ENCODE measurements at regions not wholly inside any gene's neighbourhood (a gene's known extent, or its start where the extent isn't known, plus 50 kb on each side); places are given as distances from the start of the nearest gene placed in this dataset.

DNA sequence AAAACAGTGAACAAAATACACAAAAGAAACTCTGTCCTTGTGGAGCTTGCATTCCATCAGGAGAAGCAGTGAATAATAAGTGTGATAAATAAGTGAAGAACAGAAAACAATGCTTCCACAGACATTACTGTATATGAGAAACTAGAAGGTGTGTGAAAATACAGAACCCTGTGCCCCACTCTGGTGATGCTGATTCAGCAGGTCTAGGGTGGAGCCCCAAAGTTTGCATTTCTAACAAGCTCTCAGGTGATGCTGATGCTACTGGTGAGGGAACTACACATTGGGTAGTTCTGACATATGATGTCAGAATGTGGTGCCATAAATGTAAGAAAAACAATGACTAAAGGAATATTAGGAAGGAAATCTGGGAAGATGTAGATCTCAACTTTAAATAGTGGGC is 601.4 kb upstream of the BTBD3 start:
- TF ChIP-seq, protein P1, sequence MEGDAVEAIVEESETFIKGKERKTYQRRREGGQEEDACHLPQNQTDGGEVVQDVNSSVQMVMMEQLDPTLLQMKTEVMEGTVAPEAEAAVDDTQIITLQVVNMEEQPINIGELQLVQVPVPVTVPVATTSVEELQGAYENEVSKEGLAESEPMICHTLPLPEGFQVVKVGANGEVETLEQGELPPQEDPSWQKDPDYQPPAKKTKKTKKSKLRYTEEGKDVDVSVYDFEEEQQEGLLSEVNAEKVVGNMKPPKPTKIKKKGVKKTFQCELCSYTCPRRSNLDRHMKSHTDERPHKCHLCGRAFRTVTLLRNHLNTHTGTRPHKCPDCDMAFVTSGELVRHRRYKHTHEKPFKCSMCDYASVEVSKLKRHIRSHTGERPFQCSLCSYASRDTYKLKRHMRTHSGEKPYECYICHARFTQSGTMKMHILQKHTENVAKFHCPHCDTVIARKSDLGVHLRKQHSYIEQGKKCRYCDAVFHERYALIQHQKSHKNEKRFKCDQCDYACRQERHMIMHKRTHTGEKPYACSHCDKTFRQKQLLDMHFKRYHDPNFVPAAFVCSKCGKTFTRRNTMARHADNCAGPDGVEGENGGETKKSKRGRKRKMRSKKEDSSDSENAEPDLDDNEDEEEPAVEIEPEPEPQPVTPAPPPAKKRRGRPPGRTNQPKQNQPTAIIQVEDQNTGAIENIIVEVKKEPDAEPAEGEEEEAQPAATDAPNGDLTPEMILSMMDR (conservative IDR thresholded peaks at IDR 0.05; ENCODE audit: low read depth, low read length) = no peak
- TF ChIP-seq MAFK (IDR thresholded peaks at IDR 0.05; ENCODE audit: low read depth, low read length) (no peak), RAD21 (IDR thresholded peaks at IDR 0.05; ENCODE audit: low read length) (no peak), CHD1 (IDR thresholded peaks at IDR 0.05; ENCODE audit: low read depth, low read length) (no peak)
